HAP-1 (cell line): ENCODE measurements at regions not wholly inside any gene's neighbourhood (a gene's known extent, or its start where the extent isn't known, plus 50 kb on each side); places are given as distances from the start of the nearest gene placed in this dataset.

ENCODE experiments used
- DNase-seq, 2 experiments: peaks; one replicate each; pipeline ENCODE4 v3.0.0-alpha.2; 2016 to 2020; ENCODE audit warnings: low spot score in 2 of 2
- H3K27me3 ChIP-seq: fragments of 250-450 bp; sonication (Bioruptor Pico); 2 replicates; pipeline ENCODE4 v1.5.1; 2020; ENCODE audit warnings: low read depth, mild to moderate bottlenecking, moderate library complexity
- H3K36me3 ChIP-seq: fragments of 250-450 bp; sonication (Bioruptor Pico); replicated peaks from 2 replicates; pipeline ENCODE4 v1.5.1; 2020; ENCODE audit warnings: mild to moderate bottlenecking
- H3K4me1 ChIP-seq: fragments of 250-450 bp; sonication (Bioruptor Pico); 2 replicates; pipeline ENCODE4 v1.5.1; 2020; ENCODE audit warnings: mild to moderate bottlenecking
- H3K4me3 ChIP-seq: fragments of 250-450 bp; sonication (Bioruptor Pico); 2 replicates; pipeline ENCODE4 v1.5.1; 2020; ENCODE audit warnings: mild to moderate bottlenecking, moderate library complexity
- H3K9me3 ChIP-seq: fragments of 250-450 bp; sonication (Bioruptor Pico); 2 replicates; pipeline ENCODE4 v1.5.1; 2020; ENCODE audit warnings: mild to moderate bottlenecking, moderate library complexity
- in situ Hi-C: fragments of 300-500 bp; cut with MboI; formaldehyde crosslinking; loops from 3 replicates; pipeline ENCODE4 v1.14.3; 2020; ENCODE audit warnings: low sequenced_read_pairs, inconsistent platforms, mixed read lengths

- in situ Hi-C loops = no loop called here
- H3K4me1 ChIP-seq = peaks cover 38% of the 10 kb centered on the region
- DNase-seq = peak in 1 of 2 experiments; percentile 71
- no peaks in the 10 kb centered on the region for H3K36me3 ChIP-seq
- H3K4me3 ChIP-seq = no peak overlapping the region
- no peaks in the 10 kb centered on the region for H3K9me3 ChIP-seq
- no peaks in the 10 kb centered on the region for H3K27me3 ChIP-seq
These were observed 277.4 kb upstream of the PITX2 start for GRCh38 chr4:110900213-110900769.

DNA sequence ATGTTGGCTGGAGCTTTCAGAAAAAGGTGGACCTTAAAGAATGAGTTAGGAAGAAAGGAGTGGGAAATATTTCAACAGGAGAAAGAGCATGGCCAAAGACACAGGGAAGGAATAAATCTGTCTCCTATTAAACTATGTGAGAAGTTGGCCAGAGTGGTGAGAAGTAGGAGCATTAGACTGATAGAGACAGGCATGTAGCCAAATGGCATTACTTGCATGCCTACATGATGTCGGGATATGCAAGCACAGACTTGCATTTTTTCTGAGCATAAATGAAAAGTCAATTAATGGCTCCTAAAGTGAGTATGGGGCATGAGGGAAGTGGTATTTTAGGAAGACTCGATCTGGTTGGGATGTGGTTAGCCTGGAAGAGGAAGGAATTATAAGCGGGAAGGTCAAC is 279.6 kb upstream of the PITX2 start:
- Histone ChIP-seq H3K27me3 (no peaks in the 10 kb centered on the region), H3K9me3 (no peaks in the 10 kb centered on the region), H3K4me1 (peaks cover 37% of the 10 kb centered on the region), H3K4me3 (no peak overlapping the region), H3K36me3 (no peaks in the 10 kb centered on the region)
- DNase-seq = no peak
- in situ Hi-C loops = no loop called here

GRCh38 chr4:110904435-110905065 is 281.7 kb upstream of the PITX2 start:
- no peaks in the 10 kb centered on the region for H3K36me3 ChIP-seq
- DNase-seq = peak; percentile 7 to 58
- no peak overlapping the region for H3K4me3 ChIP-seq
- no peaks in the 10 kb centered on the region for H3K27me3 ChIP-seq
- H3K4me1 ChIP-seq = peaks cover 29% of the 10 kb centered on the region
- in situ Hi-C loops = no loop called here
- H3K9me3 ChIP-seq = no peaks in the 10 kb centered on the region

- H3K4me3 ChIP-seq = no peak overlapping the region
- in situ Hi-C loops = no loop called here
- DNase-seq = no peak
- H3K9me3 ChIP-seq = no peaks in the 10 kb centered on the region
- no peaks in the 10 kb centered on the region for H3K27me3 ChIP-seq
- H3K4me1 ChIP-seq = peaks cover 24% of the 10 kb centered on the region
- H3K36me3 ChIP-seq = no peaks in the 10 kb centered on the region
These were observed 282.5 kb upstream of the PITX2 start for GRCh38 chr4:110905367-110905766.

- in situ Hi-C loops = no loop called here
- Histone ChIP-seq H3K9me3 (no peaks in the 10 kb centered on the region), H3K36me3 (no peaks in the 10 kb centered on the region), H3K4me3 (no peak overlapping the region), H3K4me1 (peaks cover 5% of the 10 kb centered on the region), H3K27me3 (no peaks in the 10 kb centered on the region)
- DNase-seq = no peak
These were observed 285.0 kb upstream of the PITX2 start for GRCh38 chr4:110907801-110908313.

GRCh38 chr4:110914791-110915190 is 291.9 kb upstream of the PITX2 start:
- DNase-seq = no peak
- in situ Hi-C loops = no loop called here
- Histone ChIP-seq H3K4me1 (no peaks in the 10 kb centered on the region), H3K4me3 (no peak overlapping the region), H3K27me3 (no peaks in the 10 kb centered on the region), H3K36me3 (no peaks in the 10 kb centered on the region), H3K9me3 (no peaks in the 10 kb centered on the region)

DNA sequence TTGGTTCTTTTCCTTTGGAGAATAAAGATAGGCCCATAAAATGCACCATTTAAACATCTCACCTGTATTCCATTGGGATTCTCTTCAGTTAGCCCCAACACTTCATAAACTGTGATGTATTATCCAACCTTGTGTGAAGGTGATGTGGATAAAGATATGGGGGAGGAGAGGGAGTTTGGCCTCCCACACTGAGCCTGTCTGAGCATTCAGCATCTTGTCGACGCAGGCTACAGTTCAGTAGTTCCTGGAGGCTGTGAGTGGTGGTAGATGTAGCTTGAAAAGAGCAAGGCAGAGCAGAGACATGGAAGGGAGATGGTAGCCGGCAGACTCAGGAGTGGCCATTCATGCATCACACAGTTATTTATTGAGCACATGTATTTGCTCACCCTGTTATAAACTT is 292.4 kb upstream of the PITX2 start:
- DNase-seq = no peak
- no peaks in the 10 kb centered on the region for H3K9me3 ChIP-seq
- no peaks in the 10 kb centered on the region for H3K4me1 ChIP-seq
- H3K4me3 ChIP-seq = no peak overlapping the region
- H3K36me3 ChIP-seq = no peaks in the 10 kb centered on the region
- no peaks in the 10 kb centered on the region for H3K27me3 ChIP-seq
- in situ Hi-C loops = no loop called here

- no peak for DNase-seq
- no peak overlapping the region for H3K4me3 ChIP-seq
- H3K4me1 ChIP-seq = no peaks in the 10 kb centered on the region
- in situ Hi-C loops = no loop called here
- H3K9me3 ChIP-seq = no peaks in the 10 kb centered on the region
- H3K27me3 ChIP-seq = no peaks in the 10 kb centered on the region
- H3K36me3 ChIP-seq = no peaks in the 10 kb centered on the region
These were observed 293.6 kb upstream of the PITX2 start for GRCh38 chr4:110916505-110916904.

DNA sequence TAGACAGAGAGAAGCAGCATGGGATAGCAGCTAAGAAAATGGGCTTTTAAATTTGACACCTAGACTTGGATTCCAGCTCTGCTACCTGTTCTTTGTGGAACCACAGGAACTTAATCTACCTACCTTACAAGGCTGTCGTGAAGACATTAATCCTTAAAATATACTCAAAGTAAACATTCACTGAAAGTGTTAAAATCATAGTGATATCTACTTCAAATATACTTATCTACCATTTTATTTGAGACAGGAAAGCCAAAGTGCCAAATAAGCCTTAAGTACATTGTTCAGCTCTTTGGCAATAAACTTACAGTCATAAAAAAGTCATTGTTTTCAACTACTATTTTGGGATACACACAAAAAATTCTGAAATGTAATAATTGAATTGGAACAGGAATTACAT is 295.0 kb upstream of the PITX2 start:
- no peaks in the 10 kb centered on the region for H3K27me3 ChIP-seq
- H3K36me3 ChIP-seq = no peaks in the 10 kb centered on the region
- no peaks in the 10 kb centered on the region for H3K4me1 ChIP-seq
- in situ Hi-C loops = no loop called here
- no peaks in the 10 kb centered on the region for H3K9me3 ChIP-seq
- DNase-seq = no peak
- no peak overlapping the region for H3K4me3 ChIP-seq

GRCh38 chr4:110920990-110921389 is 298.1 kb upstream of the PITX2 start:
- Histone ChIP-seq H3K4me3 (no peak overlapping the region), H3K36me3 (no peaks in the 10 kb centered on the region), H3K4me1 (no peaks in the 10 kb centered on the region), H3K27me3 (no peaks in the 10 kb centered on the region), H3K9me3 (no peaks in the 10 kb centered on the region)
- no peak for DNase-seq
- in situ Hi-C loops = no loop called here

DNA sequence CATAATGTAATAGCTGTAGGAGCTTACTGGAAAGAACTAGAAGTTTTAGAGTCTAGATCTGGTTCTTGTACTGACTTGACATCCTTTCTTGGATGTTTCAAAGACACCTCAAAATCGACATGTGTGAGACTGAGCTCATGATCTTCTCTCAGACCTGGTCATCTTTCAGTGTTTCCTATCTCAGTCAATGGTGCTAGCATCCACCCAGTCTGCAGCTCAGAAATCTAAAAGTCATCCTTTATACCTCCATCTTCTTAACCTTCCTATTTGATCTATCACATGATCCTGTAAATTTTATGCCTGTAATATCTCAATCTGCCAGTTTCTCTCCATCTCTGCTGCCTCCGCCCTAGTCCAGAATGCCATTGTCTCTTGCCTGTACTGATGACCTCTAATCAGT is 301.9 kb upstream of the PITX2 start:
- Histone ChIP-seq H3K4me3 (no peak overlapping the region), H3K4me1 (no peaks in the 10 kb centered on the region), H3K27me3 (no peaks in the 10 kb centered on the region), H3K9me3 (no peaks in the 10 kb centered on the region), H3K36me3 (no peaks in the 10 kb centered on the region)
- DNase-seq = no peak
- in situ Hi-C loops = no loop called here

GRCh38 chr4:110926841-110927400 is 304.0 kb upstream of the PITX2 start:
- no peaks in the 10 kb centered on the region for H3K4me1 ChIP-seq
- H3K4me3 ChIP-seq = no peak overlapping the region
- H3K27me3 ChIP-seq = no peaks in the 10 kb centered on the region
- in situ Hi-C loops = no loop called here
- H3K36me3 ChIP-seq = no peaks in the 10 kb centered on the region
- no peak for DNase-seq
- H3K9me3 ChIP-seq = no peaks in the 10 kb centered on the region

DNA sequence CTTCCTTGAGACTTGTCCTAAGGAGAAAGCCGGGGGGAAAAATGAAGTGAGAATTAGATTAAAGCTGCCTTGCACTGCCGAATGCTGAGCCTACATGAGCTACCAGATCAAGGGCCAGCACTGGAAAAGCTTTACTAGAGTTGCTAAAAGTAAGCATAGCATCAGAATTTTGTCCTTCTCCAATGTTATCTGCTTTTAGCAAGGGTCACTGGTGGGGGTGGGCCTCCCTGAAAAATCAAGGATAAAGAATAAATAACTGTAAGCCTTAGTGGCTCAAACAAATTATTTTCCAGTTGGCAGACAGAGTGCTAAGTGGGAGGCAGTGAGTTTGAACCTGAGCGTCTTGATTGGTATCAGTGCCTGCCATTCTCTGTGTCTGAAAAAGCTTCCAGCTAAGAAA is 310.5 kb upstream of the PITX2 start:
- Histone ChIP-seq H3K4me1 (no peaks in the 10 kb centered on the region), H3K9me3 (no peaks in the 10 kb centered on the region), H3K4me3 (no peak overlapping the region), H3K36me3 (no peaks in the 10 kb centered on the region), H3K27me3 (no peaks in the 10 kb centered on the region)
- in situ Hi-C loops = no loop called here
- DNase-seq = no peak

GRCh38 chr4:110944501-110944900 is 321.6 kb upstream of the PITX2 start:
- H3K36me3 ChIP-seq = no peaks in the 10 kb centered on the region

More at GRCh38 chr4:110944501-110944900, 321.6 kb upstream of the PITX2 start:
- Histone ChIP-seq H3K4me1 (no peaks in the 10 kb centered on the region), H3K27me3 (no peaks in the 10 kb centered on the region), H3K9me3 (no peaks in the 10 kb centered on the region), H3K4me3 (no peak overlapping the region)
- in situ Hi-C loops = no loop called here
- no peak for DNase-seq
